ENCODE measurements at regions not wholly inside any gene's neighbourhood (a gene's known extent, or its start where the extent isn't known, plus 50 kb on each side); places are given as distances from the start of the nearest gene placed in this dataset.

- TF ChIP-seq CTCF (IDR thresholded peaks at IDR 0.05; ENCODE audit: low read depth, low read length): no peak
- no peaks in the 10 kb centered on the region for H3K27me3 ChIP-seq
- DNase-seq: no peak
Observed at GRCh38 chr17:79666111-79666510, 55.3 kb upstream of the RBFOX3 start.

GRCh38 chr17:79664930-79665737 is 54.3 kb upstream of the RBFOX3 start:
- Histone ChIP-seq H3K36me3 (no peaks in the 10 kb centered on the region), H3K27me3 (no peaks in the 10 kb centered on the region), H3K4me1 (no peaks in the 10 kb centered on the region), H3K9me3 (no peaks in the 10 kb centered on the region), H3K4me3 (ENCODE audit: low read depth, low read length) (no peak overlapping the region)
- no peak for TF ChIP-seq CTCF (IDR thresholded peaks at IDR 0.05; ENCODE audit: low read depth, low read length)
- peak; percentile 40 for DNase-seq

More at GRCh38 chr17:79666111-79666510, 55.3 kb upstream of the RBFOX3 start:
- Histone ChIP-seq H3K4me3 (ENCODE audit: low read depth, low read length) (no peak overlapping the region), H3K4me1 (peaks cover 3% of the 10 kb centered on the region; the same call in 1 of the 2 replicates), H3K9me3 (no peaks in the 10 kb centered on the region), H3K36me3 (no peaks in the 10 kb centered on the region)

- DNase-seq: no peak
- Histone ChIP-seq H3K27me3 (peaks cover 17% of the 10 kb centered on the region), H3K9me3 (no peaks in the 10 kb centered on the region), H3K4me3 (ENCODE audit: low read depth, low read length) (no peak overlapping the region), H3K36me3 (no peaks in the 10 kb centered on the region), H3K4me1 (no peaks in the 10 kb centered on the region)
- TF ChIP-seq CTCF (IDR thresholded peaks at IDR 0.05; ENCODE audit: low read depth, low read length): no peak
Observed at GRCh38 chr17:79661292-79662041, 50.6 kb upstream of the RBFOX3 start.
